ENCODE measurements at regions not wholly inside any gene's neighbourhood (a gene's known extent, or its start where the extent isn't known, plus 50 kb on each side); places are given as distances from the start of the nearest gene placed in this dataset.

GRCh38 chr6:166771701-166772100 lies 144.7 kb upstream of the RPS6KA2 start:
- no peak for DNase-seq

GRCh38 chr6:166770216-166771116 lies 143.4 kb upstream of the RPS6KA2 start:
- no peak for DNase-seq

- DNase-seq = no peak
These were observed 142.6 kb upstream of the RPS6KA2 start for GRCh38 chr6:166769648-166770047.

GRCh38 chr6:166768761-166769160 lies 141.7 kb upstream of the RPS6KA2 start:
- no peak for DNase-seq

GRCh38 chr6:166767230-166767629 lies 140.2 kb upstream of the RPS6KA2 start:
- no peak for DNase-seq

GRCh38 chr6:166766769-166767168 lies 139.7 kb upstream of the RPS6KA2 start:
- DNase-seq = no peak

- DNase-seq = no peak
These were observed 138.1 kb upstream of the RPS6KA2 start for GRCh38 chr6:166765234-166765541.

- no peak for DNase-seq
These were observed 137.6 kb upstream of the RPS6KA2 start for GRCh38 chr6:166764473-166765233.

GRCh38 chr6:166763606-166764472 lies 136.8 kb upstream of the RPS6KA2 start:
- DNase-seq = no peak

- no peak for DNase-seq
These were observed 134.8 kb upstream of the RPS6KA2 start for GRCh38 chr6:166761801-166762200.

- no peak for DNase-seq
These were observed 133.2 kb upstream of the RPS6KA2 start for GRCh38 chr6:166760288-166760687.

GRCh38 chr6:166758136-166758704 lies 131.2 kb upstream of the RPS6KA2 start:
- no peak for DNase-seq

GRCh38 chr6:166757232-166758135 lies 130.4 kb upstream of the RPS6KA2 start:
- DNase-seq = no peak

GRCh38 chr6:166754218-166755030 lies 127.4 kb upstream of the RPS6KA2 start:
- DNase-seq = no peak

- no peak for DNase-seq
These were observed 126.1 kb upstream of the RPS6KA2 start for GRCh38 chr6:166752928-166753721.

GRCh38 chr6:166752097-166752496 lies 125.0 kb upstream of the RPS6KA2 start:
- DNase-seq = no peak

- DNase-seq = no peak
These were observed 124.1 kb upstream of the RPS6KA2 start for GRCh38 chr6:166751051-166751595.

- DNase-seq = no peak
These were observed 123.2 kb upstream of the RPS6KA2 start for GRCh38 chr6:166750108-166750793.

GRCh38 chr6:166749666-166750065 lies 122.6 kb upstream of the RPS6KA2 start:
- DNase-seq = no peak

Data from NCI-H1436 (cell line).